Choroid plexus epithelial cell (primary cell): ENCODE measurements at regions not wholly inside any gene's neighbourhood (a gene's known extent, or its start where the extent isn't known, plus 50 kb on each side); places are given as distances from the start of the nearest gene placed in this dataset.

ENCODE experiments used
- DNase-seq: peaks from one replicate; pipeline ENCODE4 v3.0.0-alpha.2; 2010; ENCODE audit warnings: low read depth
- H3K4me3 ChIP-seq: 2 replicates; pipeline ENCODE4 v1.5.1; 2011; ENCODE audit warnings: low read depth, mild to moderate bottlenecking, control low read depth, low read length, moderate library complexity
- CTCF ChIP-seq: conservative IDR thresholded peaks from 2 replicates; pipeline ENCODE4 v1.5.1; 2011; ENCODE audit warnings: low read depth, mild to moderate bottlenecking, control low read depth, inconsistent platforms, low read length, moderate library complexity

- no peak for DNase-seq
- no peak overlapping the region for H3K4me3 ChIP-seq
- TF ChIP-seq CTCF = no peak
These were observed 953.6 kb upstream of the AGA start for GRCh38 chr4:178395798-178396197.

GRCh38 chr4:178412455-178412854, 970.2 kb upstream of the AGA start:
- no peak overlapping the region for H3K4me3 ChIP-seq
- TF ChIP-seq CTCF = no peak
- DNase-seq = no peak

- no peak for DNase-seq
These were observed 971.8 kb upstream of the AGA start for GRCh38 chr4:178414042-178414441.

GRCh38 chr4:178414881-178415446, 972.7 kb upstream of the AGA start:
- TF ChIP-seq CTCF = no peak
- no peak for DNase-seq
- H3K4me3 ChIP-seq = no peak overlapping the region

More at GRCh38 chr4:178414042-178414441, 971.8 kb upstream of the AGA start:
- no peak overlapping the region for H3K4me3 ChIP-seq
- no peak for TF ChIP-seq CTCF

- TF ChIP-seq CTCF = no peak
- H3K4me3 ChIP-seq = no peak overlapping the region
- no peak for DNase-seq
These were observed 973.7 kb upstream of the AGA start for GRCh38 chr4:178415925-178416324.

- no peak for TF ChIP-seq CTCF
- DNase-seq = no peak
These were observed 981.1 kb upstream of the AGA start for GRCh38 chr4:178423366-178423765.

GRCh38 chr4:178426871-178427270, 984.6 kb upstream of the AGA start:
- DNase-seq = no peak
- TF ChIP-seq CTCF = no peak
- no peak overlapping the region for H3K4me3 ChIP-seq

More at GRCh38 chr4:178423366-178423765, 981.1 kb upstream of the AGA start:
- H3K4me3 ChIP-seq = no peak overlapping the region
